Heart left ventricle (tissue), 16 donors: ENCODE measurements at regions not wholly inside any gene's neighbourhood (a gene's known extent, or its start where the extent isn't known, plus 50 kb on each side); places are given as distances from the start of the nearest gene placed in this dataset.
A peak's percentile ranks its signal among the peaks of the same experiment; 100 is the strongest.

ENCODE experiments used
- ATAC-seq, 4 donors: fragments of 200-7000 bp; cut with Tn5 transposase; one replicate each; pipeline ENCODE4 v1.9.1; 2020 to 2022; ENCODE audit warnings: moderate library complexity in 4 of 4, mild to moderate bottlenecking in 3 of 4, moderate number of reproducible peaks in 1 of 4
- DNase-seq, 5 donors: peaks; one replicate each; pipeline ENCODE4 v3.0.0-alpha.2; 2020
- H3K27ac ChIP-seq, 12 donors: fragments of 200-600 bp; sonication (generic) in 4 of 12; one replicate each; pipeline versions ENCODE4 v1.5.0 to v1.8.0; 2016 to 2022; ENCODE audit warnings: mild to moderate bottlenecking in 2 of 12
- H3K27me3 ChIP-seq, 9 donors: fragments of 200-600 bp; sonication (generic) in 2 of 9; one replicate each; pipeline versions ENCODE4 v1.5.1 to v1.8.0; 2016 to 2022; ENCODE audit warnings: mild to moderate bottlenecking in 3 of 9
- H3K36me3 ChIP-seq, 9 donors: fragments of 200-600 bp; sonication (generic) in 2 of 9; one replicate each; pipeline versions ENCODE4 v1.5.0 to v1.8.0; 2018 to 2022; ENCODE audit warnings: mild to moderate bottlenecking in 2 of 9
- H3K4me1 ChIP-seq, 12 donors: fragments of 200-600 bp; sonication (generic) in 4 of 12; one replicate each; pipeline versions ENCODE4 v1.5.0 to v1.8.0; 2016 to 2022; ENCODE audit warnings: mild to moderate bottlenecking in 3 of 12
- H3K4me3 ChIP-seq, 12 donors: fragments of 200-600 bp; sonication (generic) in 4 of 12; one replicate each; pipeline versions ENCODE4 v1.5.0 to v1.8.0; 2017 to 2022; ENCODE audit warnings: mild to moderate bottlenecking in 9 of 12, moderate library complexity in 4 of 12
- H3K9me3 ChIP-seq, 12 donors: fragments of 200-600 bp; sonication (generic) in 4 of 12; one replicate each; pipeline versions ENCODE4 v1.5.0 to v1.8.0; 2016 to 2022; ENCODE audit warnings: mild to moderate bottlenecking in 1 of 12
- CTCF ChIP-seq, 12 donors: fragments of 200-600 bp; sonication (generic) in 4 of 12; IDR thresholded peaks; one replicate each; pipeline versions ENCODE4 v1.5.0 to v1.8.0; 2018 to 2022; ENCODE audit warnings: antibody characterized with exemption in 12 of 12, mild to moderate bottlenecking in 5 of 12
- POLR2A ChIP-seq, 2 donors: fragments of 450-650 bp; IDR thresholded peaks; one replicate each; pipeline ENCODE4 v1.6.1; 2017; ENCODE audit warnings: antibody characterized with exemption in 2 of 2, mild to moderate bottlenecking in 2 of 2, moderate library complexity in 2 of 2
- WGBS, 4 donors: extraction: QIAGEN DNeasy Blood & Tissue Kit in 2 of 4; methylation state at CpG; one replicate each; pipeline versions ENCODE4 v1.1.5 to v1.1.7; 2013 to 2018; 5-methylcytosine and 5-hydroxymethylcytosine counted together
- intact Hi-C, 10 donors: fragments of 100-400 bp; cut with DNase I; formaldehyde crosslinking; loops; one replicate each; pipeline versions ENCODE4 v1.11.1 to v1.14.2; 2022
- donor health status: ischemic (EF 13 %, LVEDD 7.1; RV severe dilation, severe dysfunction).
- donor health status: healthy with polysubstance abuse.
- donor health status: DM: no; HTN: yes; CAD: no.
- donor health status: DM: no; HTN: no; CAD: no.
- donor health status: ischemic (EF 25% LVEDD 6.9; RV normal size, moderate dysfunction).
- donor health status: ischemic (EF 25% LVEDD 5.7; RV mildly dilated, moderate dysfunction).
- donor health status: healthy.
- donor health status: DM: yes; HTN: yes; CAD: no.
- donor health status: ischemic (EF 35%, LVEDD 5.7; RV mildly dilated, moderate dysfunction).
- donor health status: nonischemic (EF 11% LVEDD 7.7; RV severe dilation, severe dysfunction).
- donor health status: DM: yes; HTN: yes; CAD: no.
- donor health status: PGD.
- donor health status: ischemic (EF 29% LVEDD 5.4; RV normal size, mild dysfunction).
- donor health status: nonischemic (EF 23%, LVEDD 6.1; RV moderate dilation, normal function).

GRCh38 chr2:106953236-106953635 lies 67.3 kb upstream of the ST6GAL2 start:
- ATAC-seq (no peak), DNase-seq (no peak)
- H3K9me3 ChIP-seq, result peaks cover 0 to 8% (median 0%) of the 10 kb centered on the region in 12 donors
- H3K4me1 ChIP-seq, result peaks cover 0 to 4% (median 0%) of the 10 kb centered on the region in 12 donors
- intact Hi-C loops, result no loop called here
- no peak overlapping the region for H3K27ac ChIP-seq
- no peak for TF ChIP-seq POLR2A (IDR thresholded peaks at IDR 0.05)
- TF ChIP-seq CTCF (IDR thresholded peaks at IDR 0.05), result no peak
- H3K27me3 ChIP-seq, result no peaks in the 10 kb centered on the region
- no peaks in the 10 kb centered on the region for H3K36me3 ChIP-seq
- WGBS, 4 donors, result 81 to 86% (median 84%) methylated on average over 5 of the region's 5 CpGs
- H3K4me3 ChIP-seq, result no peak overlapping the region

GRCh38 chr2:106953779-106954178 lies 67.8 kb upstream of the ST6GAL2 start:
- 34 to 68% (median 56%) methylated on average over 5 of the region's 5 CpGs for WGBS, 4 donors
- TF ChIP-seq CTCF (IDR thresholded peaks at IDR 0.05) (no peak), POLR2A (IDR thresholded peaks at IDR 0.05) (no peak)
- intact Hi-C loops, result no loop called here

GRCh38 chr2:106954304-106954703 lies 68.3 kb upstream of the ST6GAL2 start:
- peaks cover 0 to 4% (median 0%) of the 10 kb centered on the region in 12 donors for H3K4me1 ChIP-seq
- no peaks in the 10 kb centered on the region for H3K27me3 ChIP-seq
- no peak for DNase-seq
- WGBS, 4 donors, result 52 to 61% (median 53%) methylated on average over 3 of the region's 3 CpGs
- TF ChIP-seq POLR2A (IDR thresholded peaks at IDR 0.05) (no peak), CTCF (IDR thresholded peaks at IDR 0.05) (no peak)
- H3K36me3 ChIP-seq, result no peaks in the 10 kb centered on the region
- no peak overlapping the region for H3K4me3 ChIP-seq
- intact Hi-C loops, result no loop called here
- H3K27ac ChIP-seq, result peak overlapping the region in 1 of 12 donors; percentile 37
- ATAC-seq, result no peak
- H3K9me3 ChIP-seq, result peaks cover 0 to 8% (median 0%) of the 10 kb centered on the region in 12 donors

More at GRCh38 chr2:106953779-106954178, 67.8 kb upstream of the ST6GAL2 start:
- Histone ChIP-seq H3K4me1 (peaks cover 0 to 4% (median 0%) of the 10 kb centered on the region in 12 donors), H3K27ac (peak overlapping the region in 1 of 12 donors; percentile 37), H3K27me3 (no peaks in the 10 kb centered on the region), H3K4me3 (no peak overlapping the region), H3K36me3 (no peaks in the 10 kb centered on the region), H3K9me3 (peaks cover 0 to 8% (median 0%) of the 10 kb centered on the region in 12 donors)
- ATAC-seq (no peak), DNase-seq (no peak)

- TF ChIP-seq CTCF (IDR thresholded peaks at IDR 0.05), result no peak
- TF ChIP-seq POLR2A (IDR thresholded peaks at IDR 0.05), result no peak
- intact Hi-C loops, result no loop called here
- Histone ChIP-seq H3K27me3 (no peaks in the 10 kb centered on the region), H3K36me3 (no peaks in the 10 kb centered on the region), H3K9me3 (no peaks in the 10 kb centered on the region), H3K4me3 (no peak overlapping the region), H3K4me1 (peaks cover 0 to 4% (median 0%) of the 10 kb centered on the region in 12 donors), H3K27ac (no peak overlapping the region)
- DNase-seq, result no peak
- peak in 1 of 4 donors; percentile 32 for ATAC-seq
- WGBS, 4 donors, result 64 to 75% (median 69%) methylated on average over 7 of the region's 7 CpGs
These were observed 70.4 kb upstream of the ST6GAL2 start for GRCh38 chr2:106956416-106956815.
